Brain pericyte (primary cell): ENCODE measurements at regions not wholly inside any gene's neighbourhood (a gene's known extent, or its start where the extent isn't known, plus 50 kb on each side); places are given as distances from the start of the nearest gene placed in this dataset.

Source experiments
- DNase-seq: peaks from one replicate; pipeline ENCODE4 v3.0.0-alpha.2; 2012; ENCODE audit warnings: low read depth, low spot score

DNA sequence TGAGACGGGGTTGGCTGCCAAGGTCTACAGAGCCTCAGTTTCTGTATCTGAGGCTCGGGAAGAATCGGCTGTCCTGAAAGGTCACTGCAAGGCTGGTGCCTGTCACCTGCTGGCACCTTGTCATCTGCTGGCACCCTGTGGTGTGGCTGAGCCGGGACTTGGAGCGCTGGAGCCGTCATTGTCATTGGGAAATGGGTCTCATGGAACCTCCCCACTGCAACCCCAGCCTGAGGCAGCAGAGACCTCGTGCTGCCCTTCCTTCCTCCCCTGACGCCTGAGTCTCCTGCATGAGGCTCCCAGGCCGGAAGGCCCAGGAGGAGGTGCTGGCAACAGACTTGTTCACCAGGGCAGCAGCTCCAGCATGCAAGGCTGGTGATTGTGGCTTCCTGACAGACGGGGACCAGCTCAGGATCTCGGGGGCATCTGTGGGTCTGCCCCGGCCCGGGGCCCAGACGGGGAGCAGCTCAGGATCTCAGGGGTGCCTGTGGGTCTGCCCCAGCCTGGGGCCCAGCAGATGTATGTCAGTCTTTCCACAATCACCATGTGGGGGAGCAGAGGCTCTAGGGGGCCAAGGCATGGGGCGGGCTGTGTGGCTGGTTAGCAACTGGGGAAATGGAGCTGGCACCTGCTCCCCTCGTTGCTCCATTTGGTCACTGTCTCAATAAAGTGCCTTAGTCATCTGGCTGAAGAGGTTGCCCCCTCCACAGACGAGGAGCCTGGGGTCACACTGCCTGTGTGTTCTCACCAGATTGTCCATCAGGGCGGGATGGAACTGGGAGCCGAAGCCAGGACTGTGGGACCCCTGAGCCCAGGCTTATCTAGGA is 668.7 kb downstream of the BRD1 start:
- DNase-seq = no peak

DNA sequence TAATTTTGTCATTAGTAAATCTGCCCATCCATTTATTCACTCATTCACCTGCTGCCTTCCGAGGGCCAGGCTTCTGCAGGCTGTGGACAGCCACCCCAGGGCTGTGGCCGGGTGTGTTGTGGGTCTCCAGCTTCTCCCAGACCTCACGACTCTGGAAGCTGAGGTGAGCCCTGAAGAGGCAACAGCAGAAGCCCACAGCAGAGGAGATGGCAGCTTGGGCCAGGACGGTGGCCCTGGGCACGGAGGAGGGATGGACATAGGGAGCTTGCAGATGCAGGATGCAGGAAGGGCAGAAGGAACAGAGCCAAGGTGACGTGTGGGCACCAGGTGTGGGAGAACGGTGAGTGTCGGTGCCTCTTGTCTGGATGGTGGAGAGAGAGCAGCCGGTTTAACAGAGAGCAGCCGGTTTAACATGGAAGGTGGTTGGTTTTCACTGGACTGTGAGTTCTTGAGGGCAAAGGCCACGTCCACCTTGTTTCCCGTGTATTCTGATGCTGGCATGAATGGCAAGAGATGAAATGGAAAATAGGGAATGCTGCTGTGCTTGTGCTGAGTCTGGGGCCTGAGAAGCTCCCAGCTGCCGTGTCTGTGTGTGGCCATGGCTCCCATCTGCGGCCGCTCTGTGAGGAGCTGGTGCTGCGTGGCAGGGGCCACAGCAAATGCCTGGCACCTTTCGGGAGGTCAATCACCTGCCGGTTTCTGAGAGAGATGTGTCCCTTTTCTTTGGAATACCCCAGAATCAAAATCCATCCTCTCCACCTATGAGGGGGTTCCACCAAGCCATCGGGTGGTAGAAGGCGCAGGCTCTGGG is 669.9 kb downstream of the BRD1 start:
- DNase-seq = no peak

DNA sequence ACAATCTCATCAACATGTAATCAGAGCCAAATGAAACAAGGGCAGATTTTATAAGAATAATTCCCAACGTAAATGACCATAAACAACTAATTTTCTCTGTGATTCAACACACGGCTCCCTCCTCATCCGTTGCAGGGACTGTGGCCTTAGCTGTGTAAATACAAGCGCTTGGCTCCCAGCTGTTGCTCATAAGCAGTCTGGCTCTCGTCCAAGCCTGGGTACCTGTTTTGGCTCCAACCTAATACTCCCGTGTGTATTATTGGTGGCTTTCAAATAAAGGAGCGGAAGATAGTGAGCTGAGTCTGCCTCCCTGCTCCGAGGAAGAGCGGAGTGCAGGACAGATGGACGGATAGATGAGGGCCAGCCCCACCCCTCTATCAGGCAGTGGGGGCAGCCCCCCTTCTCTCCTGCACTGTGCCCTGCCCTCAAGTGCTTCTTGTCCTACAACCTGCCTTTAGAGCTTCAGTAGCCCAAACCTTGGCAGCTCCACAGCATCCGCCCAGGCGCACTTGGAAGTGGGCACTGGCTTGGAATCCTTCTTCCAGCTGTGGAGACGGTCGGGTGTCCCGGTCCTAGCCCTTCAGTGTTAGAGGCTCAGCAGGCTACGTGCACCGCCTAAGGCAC is 670.9 kb downstream of the BRD1 start:
- no peak for DNase-seq

DNA sequence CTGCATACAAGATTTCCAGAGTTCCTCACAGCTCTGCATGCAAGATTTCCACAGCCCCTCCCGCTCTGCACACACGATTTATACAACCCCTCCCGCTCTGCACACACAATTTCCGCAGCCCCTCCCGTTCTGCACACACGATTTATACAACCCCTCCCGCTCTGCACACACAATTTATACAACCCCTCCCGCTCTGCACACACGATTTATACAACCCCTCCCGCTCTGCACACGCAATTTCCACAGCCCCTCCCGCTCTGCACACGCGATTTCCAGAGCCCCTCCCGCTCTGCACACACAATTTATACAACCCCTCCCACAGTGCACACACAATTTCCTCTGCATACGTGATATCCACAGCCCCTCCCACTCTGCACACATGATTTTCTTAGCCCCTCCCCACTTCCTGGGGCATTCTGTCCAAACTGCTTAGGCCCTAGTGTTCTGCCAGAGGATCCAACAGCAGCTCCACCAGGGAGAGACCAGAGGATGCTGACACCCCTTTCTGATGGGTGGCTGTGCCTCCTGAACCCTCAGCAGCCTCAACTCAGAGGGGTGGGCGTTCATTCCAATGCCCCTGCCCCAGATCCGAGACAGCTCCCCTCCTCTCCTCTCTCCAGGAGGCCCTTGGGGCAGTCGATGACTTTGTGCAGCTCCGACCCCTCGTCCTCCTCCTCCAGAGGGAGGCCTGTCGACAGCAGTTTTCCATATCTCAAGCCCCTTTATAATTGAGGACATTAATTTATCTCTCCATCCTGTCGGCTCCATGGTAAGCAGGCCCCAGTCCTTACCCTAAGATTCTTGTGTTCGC is 671.7 kb downstream of the BRD1 start:
- DNase-seq = no peak

DNA sequence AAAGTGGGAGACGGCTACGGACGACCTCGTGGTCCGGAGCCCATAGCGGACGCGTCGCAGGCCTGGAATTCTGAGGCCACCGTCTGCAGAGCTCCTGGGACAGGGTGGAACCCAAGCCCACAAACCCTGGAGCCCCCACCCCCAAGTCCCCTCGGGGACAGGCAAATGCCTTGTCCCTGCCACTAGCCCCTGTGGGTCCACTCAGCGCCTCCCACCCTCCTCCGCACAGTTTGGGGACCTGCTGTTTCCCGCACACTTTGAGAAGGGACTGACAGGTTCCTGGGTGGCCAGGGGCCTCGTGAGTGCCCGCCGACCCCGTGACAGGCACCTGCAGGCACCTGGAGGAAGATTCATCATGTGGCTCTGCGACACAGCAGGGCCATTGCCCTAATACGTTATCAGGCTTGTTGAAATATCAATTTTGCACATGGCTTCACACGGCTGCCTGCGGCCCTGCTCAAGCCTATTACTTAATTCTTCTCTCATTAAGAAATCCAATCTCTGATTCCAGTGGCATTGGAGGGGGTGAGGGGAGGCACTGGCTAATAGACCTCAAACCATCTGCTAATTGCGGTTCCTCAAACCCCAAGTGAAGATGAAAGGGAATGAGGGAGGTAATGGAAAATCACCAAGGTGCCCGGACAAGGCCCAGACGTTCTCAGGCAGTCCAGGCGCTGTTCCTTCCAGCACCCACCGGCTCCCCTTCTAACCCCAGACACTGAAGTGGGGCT is 672.5 kb downstream of the BRD1 start:
- no peak for DNase-seq

DNA sequence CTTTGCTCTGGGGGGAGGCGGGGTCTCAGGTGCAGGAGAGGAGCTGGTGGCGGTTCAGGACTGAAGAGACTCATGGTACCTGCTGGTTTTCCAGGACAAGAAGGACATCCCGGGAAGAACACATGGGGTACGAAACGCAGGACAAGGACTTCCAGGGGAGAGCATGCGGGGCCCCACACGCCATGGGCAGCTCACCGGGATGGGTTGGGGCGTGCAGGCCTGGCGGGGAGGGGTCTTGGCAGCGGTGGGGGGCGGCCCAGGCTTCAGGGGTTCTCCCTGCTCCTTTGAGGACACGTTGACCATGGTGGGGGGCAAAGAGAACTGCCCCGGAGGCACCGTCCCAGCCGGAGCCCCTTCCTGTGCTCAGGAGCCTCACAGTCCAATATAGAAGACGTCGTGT is 673.2 kb downstream of the BRD1 start:
- DNase-seq = no peak

DNA sequence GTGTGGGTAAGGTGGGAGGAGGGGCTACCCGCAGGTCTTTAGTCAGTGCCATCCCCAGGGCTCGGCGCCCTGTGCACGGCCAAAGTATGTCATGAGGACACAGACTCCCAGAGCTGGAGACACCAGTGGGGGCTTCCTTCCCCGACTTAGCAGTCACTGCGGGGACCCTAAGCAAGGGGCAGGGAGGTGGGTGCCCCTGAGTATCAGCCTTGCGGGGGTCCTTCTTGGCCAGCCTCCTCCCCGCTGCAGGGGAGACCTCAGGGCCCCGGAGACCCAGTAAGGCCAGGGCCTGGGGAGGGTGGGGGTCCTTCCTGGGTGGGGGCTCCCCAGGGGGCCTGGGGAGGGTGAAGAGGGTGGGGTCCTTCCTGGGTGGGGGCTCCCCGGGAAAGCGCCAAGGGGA is 673.8 kb downstream of the BRD1 start:
- no peak for DNase-seq

DNA sequence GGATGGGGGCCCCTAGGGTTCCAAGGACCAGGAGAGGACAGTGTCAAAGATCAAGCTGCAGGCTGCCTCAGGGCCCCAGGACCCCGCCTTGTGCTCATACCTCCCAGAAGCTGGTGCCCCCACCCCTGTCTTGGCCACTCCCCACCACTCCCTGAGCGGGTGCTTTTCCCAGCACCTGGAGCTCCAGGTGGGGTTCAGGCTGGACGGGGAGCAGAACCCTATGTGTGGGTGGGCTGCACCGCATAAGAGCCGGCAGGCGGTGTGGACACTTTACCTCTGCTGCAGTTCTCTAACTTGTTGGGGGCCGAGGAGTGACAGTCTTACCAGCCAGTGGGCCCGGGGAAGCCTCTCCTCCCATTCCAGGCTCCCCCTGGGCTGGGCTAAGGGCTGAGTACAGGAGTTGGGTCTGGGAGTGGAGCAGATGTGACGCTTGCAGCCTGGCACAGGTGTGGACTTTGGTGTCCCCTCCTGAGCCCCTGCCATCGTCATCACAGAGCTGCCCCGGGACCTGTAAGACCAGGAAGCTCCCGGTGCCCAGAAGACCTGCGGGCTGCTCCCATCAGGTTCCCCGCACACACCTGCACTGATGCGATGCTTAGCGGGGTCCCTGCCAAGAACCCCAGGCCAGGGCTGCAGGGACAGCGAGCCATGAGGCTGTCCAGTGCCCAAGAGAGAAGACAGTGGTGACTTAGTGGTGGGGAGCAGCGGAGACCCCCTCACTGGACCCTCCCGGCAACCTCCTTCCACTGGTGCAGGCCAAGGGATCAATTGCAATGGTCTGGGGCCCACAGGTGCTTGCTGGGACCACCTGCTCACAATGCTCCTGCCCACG is 674.5 kb downstream of the BRD1 start:
- no peak for DNase-seq

DNA sequence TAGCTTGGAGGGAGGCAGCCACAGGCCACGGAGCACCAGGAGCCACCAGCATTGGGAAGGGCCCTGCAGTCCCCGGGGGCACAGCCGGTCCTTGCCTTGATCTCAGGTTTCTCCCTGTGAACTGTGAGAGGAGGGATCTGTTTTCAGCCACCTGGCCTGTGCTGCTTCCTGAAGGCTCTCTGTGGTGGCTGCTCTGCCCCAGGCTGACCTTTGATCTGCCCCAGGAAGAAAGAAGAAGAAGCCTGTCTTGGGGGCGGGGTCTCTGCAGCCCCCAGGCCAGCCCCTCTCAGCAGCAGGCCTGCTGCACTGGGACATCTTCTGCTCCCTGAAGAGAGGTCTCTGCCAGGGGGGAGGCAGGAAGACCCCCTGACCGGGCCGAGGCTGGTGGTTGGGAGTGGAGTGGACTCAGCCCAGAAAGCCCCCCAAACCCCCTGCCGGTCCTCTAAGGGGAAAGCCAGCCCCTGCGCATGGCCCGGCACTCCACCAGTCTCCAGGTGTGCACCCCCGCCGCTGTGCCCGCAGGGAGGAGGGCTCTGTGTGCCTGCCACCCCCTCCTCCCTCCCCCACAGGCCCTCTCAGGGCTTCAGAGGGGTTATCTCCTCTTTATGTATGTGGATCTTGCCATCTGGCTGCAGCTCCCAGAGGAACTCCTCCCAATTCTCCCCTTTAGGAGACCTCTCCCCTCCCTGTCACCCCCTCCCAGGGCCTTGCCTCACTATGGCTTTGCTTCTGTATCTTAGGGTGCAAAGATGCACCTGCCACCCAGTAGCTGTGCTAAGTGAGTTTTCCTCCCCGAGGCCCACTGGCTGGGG is 675.3 kb downstream of the BRD1 start:
- no peak for DNase-seq

DNA sequence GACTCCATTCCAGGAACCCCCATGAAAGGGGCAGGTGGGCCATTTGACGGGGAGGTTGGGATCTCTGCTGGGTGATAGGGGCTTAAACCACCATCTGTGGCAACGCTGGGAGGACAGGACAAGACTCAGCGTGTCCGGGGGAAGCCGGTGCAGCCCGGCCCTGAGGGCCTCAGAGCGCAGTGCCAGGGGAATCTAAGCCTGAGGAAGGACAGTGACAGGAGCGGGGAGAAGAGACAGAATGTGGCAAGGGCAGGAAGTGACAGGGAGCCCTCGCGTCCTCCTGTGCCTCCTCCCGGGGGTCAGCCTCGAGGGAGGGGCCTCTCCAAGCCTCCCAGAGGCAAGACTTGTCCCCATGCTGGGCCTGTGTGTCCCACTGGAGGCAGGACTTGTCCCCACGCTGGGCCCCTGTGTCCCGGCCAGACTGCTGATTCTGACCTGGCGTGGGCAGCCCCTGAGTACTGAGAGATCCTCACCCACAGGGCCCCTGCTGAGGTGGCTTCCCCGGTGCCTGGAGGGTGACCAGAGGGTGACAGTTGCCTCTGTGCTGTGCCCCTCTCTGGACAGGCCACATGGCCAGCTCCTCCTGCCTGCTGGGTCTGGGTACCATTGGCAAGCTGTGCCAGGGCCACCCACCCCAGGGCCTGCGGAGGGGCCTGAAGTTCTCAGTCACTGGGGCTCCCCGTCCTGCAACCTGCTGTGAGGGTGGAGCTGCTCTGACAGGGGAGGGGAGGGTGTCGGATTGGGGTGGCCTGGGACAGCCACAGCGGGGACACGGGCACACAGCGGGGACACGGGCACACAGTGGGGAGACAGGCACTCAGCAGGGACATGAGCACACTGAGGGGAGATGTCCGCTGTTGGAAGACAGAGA is 676.2 kb downstream of the BRD1 start:
- no peak for DNase-seq

DNA sequence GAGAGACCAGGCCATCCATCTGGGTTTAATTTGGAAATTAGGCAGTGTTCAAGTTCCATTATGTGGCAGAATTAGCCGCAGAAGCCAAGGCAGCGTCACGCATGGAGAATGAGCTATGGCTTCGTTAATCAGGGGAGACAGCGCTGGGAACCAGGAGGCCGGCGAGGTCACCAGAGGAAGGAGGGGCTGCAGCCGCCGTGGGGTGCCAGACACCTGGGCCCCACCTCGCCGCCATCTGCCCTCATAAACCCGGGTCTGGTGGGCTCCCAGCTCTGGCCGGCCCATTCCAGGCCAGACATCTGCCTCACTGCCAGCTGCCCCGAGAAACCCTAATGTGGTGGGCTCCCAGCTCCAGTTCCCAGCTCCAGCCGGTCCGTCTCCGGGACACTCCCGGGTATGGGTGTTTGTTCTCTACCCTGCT is 676.9 kb downstream of the BRD1 start:
- DNase-seq = no peak

DNA sequence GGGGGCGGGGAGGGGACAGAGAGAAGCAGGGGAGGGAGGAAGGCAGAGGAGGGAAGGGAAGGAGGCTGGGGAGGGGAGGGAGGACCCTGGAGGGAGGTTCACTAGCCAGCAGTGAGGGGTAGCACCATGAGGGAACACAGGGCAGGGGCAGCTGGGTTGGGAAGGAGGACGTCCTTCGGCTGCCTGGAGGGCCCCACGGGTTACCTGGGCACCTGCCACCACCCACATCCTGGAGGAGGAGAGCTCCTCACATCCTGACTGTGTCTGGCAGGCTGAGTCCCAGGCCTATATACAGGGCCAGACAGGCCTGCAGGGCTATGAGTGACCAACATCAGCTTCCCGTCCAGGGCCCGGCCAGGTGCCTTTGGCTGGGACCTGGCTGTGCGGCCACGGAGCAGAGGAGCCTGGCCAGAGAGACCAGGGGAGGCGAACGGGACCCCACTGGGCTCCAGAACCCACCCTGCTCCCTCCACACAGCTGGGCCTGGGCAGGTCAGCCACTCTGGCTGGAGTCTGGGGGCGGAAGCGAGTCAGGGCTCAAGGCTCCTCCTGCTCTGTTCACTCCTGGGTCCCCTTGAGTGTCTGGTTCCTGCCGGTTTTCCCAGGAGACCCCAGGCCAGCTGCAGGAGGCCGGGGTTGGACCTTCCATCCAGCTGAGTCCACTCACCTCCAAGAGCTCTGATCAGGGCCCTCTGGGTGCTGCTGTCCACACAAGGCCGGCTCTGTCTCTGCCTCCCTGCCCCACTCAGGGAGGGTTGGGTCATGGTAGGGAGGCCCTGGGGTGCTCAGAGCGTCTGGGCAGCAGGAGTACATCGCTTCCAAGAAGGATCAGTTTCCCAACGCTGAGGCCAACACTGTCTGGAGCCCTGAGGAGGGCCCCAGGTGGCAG is 677.7 kb downstream of the BRD1 start:
- DNase-seq = no peak

DNA sequence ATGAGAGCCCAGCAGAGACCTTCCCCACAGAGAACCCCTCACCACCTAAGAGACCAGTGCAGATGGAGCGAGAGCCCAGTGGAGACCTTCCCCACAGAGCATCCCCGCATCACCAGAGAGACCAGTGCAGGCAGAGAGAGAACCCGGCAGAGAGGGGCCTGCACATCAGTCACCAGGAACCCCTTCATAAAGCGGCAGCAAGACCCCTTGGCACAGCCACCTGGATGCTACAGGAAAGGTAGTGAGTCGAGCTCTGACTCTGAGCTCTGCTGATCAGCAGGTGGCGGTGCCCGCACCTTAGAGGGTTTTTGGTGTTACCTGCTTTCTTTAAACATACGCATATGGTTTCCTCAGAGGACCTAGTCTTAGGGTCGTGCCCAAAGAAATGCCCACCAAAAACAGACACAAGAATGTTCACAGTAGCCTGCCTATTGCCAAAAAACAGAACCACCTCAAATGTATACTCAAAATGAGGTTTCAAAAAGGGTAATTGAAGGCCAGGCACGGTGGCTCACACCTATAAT is 678.7 kb downstream of the BRD1 start:
- DNase-seq = no peak

DNA sequence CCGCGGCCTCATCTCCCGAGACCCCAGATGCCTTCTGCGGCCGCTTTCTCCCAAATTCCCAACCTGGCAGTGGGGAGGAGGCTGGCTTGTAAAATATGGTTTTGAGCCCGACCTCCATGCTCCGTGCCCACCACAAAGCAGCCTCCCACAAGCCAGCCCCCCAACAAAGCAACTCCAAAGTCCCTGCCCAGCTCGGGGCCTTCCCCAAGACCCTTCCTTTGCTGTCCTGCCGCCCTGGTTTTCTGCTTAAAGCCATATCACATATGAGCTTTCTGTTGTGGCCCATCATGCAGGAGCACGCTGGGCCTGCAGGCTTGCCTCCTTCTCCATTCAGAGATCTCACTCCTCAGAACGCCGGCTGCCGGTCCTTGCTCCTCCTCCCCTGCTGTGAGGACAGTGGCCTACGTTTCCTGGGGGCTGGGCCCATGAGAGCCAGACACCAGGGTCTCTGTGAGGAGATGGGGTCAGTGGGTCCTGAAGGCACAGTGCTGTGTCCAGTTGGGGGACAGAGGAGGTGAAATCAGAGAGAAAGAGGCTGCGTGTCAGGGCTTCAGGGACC is 680.0 kb downstream of the BRD1 start:
- DNase-seq = no peak

DNA sequence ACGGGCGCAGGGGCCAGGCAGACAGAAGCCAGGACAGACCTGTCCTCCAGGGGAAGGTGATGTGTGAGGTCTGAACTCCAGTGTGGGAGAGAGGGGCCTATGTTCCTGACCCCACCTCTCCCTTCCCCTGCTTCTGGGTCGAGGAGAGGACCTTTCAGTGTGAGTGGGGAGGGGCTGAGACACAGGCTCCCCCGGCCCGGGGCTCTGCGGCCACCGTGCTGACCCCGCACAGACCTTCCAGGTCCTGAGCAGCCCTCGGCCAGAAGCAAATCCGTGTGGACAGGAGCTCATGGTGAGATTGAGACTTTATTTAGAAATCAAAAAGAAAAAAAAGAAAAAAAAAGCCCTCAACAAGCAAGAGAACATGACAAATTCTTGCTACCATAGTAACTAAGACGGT is 680.5 kb downstream of the BRD1 start:
- no peak for DNase-seq

DNA sequence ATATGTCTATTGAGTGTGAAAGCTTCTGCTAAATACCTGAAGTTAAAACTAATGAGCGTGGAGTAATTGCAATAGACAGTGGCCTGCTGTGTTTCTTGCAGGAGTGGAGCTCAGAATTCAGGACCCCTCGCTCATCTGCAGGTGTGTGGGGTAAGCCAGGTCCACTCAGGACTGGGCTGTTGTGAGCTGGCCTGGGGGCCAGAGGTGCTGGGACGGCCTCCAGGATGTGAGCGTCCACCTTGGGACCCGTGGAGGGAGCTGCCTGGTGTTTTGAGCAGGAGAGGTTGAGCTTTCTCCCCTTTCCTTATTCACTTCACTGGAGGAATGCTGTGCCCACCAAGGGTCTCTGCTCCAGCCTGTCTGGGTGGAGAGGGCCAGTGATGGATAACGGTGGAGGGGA is 681.2 kb downstream of the BRD1 start:
- no peak for DNase-seq

DNA sequence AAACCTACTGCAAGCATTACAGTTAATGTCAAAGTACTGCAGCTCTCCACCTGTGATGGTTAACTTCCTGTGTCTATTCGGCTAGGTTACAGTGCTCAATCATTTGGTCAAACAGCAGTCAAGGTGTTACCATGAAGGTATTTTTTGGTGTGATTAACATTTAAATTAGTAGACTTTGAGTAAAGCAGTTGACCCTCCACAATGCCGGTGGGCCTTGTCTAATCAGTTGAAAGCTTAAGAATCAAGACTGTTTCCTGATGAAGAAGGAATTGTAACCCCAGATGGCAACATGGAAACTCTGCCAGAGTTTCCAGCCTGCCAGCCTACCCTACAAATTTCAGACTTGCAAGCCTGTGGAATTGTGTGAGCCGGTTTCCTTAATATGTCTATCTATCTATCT is 683.9 kb downstream of the BRD1 start:
- no peak for DNase-seq
